HK-2 (cell line): ENCODE measurements at regions not wholly inside any gene's neighbourhood (a gene's known extent, or its start where the extent isn't known, plus 50 kb on each side); places are given as distances from the start of the nearest gene placed in this dataset.

Experiments
- DNase-seq: peaks from one replicate; pipeline ENCODE4 v3.0.0-alpha.2; 2018; ENCODE audit not compliant: unreplicated experiment

DNA sequence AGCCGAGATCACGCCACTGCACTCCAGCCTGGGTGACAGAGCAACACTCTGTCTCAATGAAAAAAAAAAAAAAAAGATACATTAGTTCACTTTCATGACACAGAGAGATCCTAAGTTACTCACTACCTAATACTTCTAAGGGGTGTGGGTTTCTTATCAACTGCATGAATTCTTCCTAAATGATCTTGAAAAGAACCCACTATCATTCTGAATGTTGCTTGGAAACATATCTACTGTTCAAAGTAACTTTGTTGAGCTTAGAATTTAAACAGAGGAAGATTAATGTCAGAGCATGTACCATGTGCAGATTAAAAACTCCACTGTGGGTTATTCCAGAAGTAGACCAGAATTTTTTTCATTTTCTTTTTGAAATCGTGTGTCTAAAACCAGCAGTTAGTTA lies 241.5 kb downstream of the LTN1 start:
- DNase-seq: no peak

DNA sequence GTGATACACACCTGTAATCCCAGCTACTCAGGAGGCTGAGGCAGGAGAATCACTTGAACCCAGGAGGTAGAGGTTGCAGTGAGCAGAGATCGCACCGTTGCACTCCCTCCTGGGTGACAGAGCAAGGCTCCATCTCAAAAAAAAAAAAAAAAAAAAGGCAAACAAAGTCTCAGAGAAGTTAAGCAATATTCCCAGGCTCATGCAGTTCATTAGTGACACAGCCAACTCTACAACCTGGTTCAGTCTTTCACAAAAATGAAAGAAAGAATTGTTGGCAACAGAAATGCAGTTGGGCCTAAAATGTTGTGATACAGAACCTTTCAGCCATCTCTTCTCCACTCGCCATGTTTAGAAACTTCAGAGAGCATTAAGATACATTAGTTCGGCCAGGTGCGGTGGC lies 242.1 kb downstream of the LTN1 start:
- DNase-seq: no peak

DNA sequence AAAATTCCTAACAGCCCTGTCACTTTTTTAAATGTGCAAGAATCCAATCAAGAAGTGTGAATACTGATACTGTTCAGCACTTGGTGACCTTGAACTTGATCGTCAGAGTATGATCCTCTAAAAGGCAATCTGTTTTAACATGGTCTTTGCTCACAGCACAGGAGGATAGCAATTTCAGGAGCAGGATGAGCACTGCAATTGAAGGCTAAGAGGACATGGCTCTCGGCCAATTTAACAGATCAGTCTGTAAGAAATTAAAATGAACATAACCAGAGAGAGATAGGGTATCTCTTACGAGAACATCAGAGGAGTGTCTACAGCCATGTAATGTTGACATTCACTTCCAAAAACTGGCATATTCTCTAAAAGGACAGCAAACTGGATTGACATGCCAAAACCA lies 243.1 kb downstream of the LTN1 start:
- DNase-seq: no peak

DNA sequence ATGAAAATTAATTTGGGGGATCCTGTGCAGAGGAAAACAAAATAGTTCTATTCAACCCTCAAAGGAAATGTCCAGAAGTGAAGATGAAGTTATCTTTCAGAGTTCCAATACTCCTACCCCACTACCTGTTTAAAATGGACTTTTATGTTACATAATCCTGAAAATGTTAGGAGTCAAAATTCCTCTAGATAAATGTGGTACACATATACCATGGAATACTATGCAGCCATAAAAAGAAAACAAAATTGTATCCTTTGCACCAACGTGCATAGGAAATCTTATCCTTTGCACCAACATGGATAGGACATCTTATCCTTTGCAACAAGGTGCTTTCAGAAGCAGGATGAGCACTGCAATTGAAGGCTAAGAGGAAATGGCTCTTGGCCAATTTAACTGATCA lies 245.2 kb downstream of the LTN1 start:
- DNase-seq: no peak

- no peak for DNase-seq
Measured at GRCh38 chr21:28746166-28746565, 246.5 kb downstream of the LTN1 start.

- DNase-seq: peak; percentile 56
Measured at GRCh38 chr21:28745131-28746016, 247.3 kb downstream of the LTN1 start.

DNA sequence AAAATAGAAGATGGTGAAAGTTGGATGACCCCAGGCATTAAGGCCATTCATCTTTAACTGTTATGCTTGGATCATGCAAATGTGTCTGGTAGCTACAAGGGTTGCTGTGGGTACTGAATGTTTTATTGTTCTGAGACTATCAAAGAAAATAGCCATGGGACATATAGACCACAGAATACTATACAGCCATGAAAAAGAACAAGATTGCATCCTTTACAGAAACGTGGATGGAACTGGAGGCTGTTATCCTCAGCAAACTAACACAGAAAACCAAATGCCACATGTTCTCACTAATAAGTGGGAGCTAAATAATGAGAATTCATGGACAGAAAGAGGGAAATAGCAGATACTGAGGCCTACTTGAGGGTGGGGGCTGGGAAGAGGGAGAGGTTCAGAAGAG lies 249.0 kb downstream of the LTN1 start:
- no peak for DNase-seq

DNA sequence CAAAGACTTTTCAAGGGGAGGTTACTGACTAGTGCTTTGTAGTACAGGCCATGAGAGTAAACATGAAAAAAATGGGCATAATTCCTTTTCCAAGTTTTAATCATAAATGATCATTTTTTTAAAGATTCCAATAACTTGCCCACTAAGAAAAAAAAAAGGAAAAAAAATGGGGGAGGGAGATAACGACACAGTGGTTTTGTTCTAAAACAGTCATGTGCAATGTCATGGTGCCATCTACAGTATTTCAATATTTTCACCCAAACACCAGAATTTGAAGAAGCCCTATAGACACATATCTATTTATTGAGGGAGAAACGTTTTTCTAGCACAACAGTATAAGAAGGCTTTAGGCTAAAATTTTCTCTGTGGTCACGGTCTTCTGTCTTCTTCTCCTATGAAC lies 250.2 kb downstream of the LTN1 start:
- no peak for DNase-seq

DNA sequence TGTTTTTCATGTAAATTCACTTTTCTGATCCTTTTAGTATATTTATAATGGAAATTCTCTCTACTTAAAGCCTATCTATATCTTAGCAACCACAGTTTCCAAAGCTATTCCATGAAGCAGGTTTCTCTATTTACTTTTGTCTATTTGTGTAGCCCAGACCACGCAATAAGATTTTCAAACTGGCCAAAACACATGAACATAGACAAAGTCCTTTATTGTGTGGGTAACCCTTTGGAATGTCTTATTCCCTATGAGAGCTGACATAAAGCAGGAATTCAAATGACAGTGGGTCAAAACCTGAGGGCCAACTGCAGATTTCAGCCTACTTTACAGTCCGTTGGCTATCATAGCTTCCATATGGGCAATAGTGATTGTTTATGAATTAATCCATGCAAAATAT lies 252.6 kb downstream of the LTN1 start:
- no peak for DNase-seq

GRCh38 chr21:28738882-28739281 lies 253.8 kb downstream of the LTN1 start:
- DNase-seq: no peak

GRCh38 chr21:28738420-28738704 lies 254.3 kb downstream of the LTN1 start:
- DNase-seq: no peak

DNA sequence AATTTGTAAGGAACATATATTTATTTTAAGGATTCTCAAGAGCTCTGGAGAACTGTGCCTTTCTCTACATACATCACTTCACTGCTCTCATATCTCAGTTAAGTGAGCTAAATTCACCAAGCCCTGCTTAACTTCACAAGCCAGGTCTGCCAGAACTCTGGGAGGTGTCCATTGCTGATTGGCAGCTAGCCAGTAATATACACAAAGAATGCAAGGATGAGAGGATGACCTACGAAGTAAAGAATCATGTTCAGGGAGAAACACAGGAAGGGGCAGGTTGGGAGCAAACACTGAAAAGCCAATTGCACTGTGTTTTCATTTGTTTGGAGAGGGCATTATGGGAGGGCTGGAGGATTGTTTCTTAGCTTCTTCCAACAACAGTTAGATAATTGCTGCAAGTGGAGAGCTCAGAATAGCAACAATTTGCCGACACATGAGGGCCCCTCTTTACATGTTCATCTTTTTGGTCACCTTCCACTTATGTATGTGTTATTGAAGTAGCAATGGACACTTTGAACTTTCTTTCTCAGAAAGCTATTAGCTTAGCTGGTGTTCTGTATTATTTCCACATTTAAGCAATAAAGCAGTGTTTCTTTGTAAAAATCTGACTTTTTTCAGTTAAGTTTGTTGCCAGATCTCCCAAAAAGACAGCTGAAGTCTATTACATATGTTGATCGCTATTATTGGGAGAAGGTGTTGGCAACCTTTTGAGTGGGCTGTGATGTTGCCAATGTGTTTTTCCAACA lies 254.8 kb downstream of the LTN1 start:
- DNase-seq: no peak

DNA sequence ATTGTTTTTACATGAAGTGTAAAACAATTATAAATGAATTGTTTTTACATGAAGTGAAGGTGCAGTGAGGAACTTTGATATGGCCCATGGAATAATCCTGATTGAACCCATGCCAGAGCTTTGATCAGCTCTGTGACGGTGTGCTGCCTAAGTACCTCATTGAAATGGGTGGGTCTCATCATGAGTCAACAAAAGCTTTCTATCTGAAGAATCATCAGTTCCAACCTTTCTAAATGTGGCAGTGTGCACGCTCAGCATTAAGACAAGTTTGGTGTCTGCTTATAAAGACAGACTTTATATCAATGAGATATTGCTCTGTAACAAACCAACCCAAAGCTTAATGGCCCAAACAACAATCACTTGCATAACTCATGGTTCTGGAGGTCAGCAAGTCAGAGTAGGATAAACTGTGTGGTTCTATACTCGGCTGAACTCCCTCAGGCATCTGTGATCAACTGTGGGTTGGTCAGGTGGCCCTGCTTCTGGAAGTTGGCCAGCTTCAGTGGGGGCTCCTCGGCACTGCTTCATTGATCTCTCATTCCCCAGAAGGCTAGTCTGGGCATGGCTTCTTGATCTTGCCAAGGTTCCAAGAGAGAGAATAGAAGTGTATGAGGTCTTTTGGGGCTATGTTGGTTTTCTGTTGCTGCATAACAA lies 258.0 kb downstream of the LTN1 start:
- no peak for DNase-seq

DNA sequence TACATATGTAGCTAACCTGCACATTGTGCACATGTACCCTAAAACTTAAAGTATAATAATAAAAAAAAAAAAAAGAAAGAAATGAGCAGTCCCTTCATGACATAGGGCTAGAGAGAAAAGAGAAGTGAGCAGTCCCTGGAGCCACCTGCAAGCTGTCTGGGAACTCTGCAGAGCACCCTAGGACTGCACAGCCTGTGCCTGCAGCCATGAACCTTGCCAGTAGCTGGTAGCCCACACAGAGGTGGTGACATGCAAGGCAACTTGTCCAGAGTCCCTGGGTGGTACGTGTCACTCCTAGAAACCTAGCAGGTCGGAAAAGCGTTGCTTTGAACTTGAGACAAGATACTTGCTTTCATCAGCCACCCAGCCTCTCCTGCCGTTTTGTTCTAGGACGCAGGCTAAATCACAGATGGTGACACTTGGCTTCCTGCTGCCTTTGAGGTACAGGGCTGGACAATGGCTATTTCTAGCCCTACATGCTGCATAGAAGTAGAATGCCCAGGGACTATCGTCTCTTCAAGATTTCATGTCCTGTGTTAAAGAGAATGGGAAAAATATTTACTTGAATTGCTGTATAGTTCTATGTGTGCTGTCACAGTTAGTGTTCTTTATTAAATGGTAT lies 260.9 kb downstream of the LTN1 start:
- DNase-seq: no peak

- DNase-seq: no peak
Measured at GRCh38 chr21:28729887-28730286, 262.8 kb downstream of the LTN1 start.

DNA sequence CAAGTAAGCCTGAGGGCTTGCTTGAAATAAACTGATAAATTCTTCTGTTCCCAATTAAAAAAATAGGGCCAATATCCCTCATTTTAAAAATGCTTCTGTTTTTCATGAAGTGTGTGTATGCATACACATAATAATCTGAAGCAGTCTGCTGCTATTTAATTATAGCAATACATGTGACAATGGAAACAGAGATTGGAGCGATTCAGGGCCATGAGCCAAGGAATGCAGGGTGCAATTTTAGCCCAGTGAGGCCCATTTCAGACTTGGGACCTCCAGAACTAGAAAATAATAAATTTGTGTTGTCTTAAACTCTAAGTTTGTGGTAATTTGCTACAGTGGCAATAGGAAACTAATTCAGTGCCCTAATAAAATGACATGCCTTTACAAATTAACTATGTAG lies 264.9 kb downstream of the LTN1 start:
- DNase-seq: no peak

DNA sequence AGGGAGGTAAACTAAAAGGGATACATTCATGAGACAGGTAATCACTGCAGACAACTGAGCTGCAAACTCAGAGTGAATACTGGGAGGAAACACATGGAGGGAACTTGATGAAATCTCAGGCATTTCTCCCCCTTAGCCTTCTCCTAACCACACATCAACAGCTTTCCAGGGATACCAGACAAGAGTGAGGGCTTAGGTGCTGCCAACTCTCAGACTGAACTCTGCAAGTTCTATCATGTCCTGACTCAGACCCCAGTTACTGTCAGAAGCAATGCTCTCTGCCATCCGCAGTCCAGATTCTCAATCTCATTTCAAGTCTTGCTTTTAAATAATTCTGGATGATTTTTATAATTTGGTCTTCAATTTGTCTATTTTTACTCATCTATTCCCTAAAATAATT lies 267.3 kb downstream of the LTN1 start:
- no peak for DNase-seq

- no peak for DNase-seq
Measured at GRCh38 chr21:28723646-28724045, 269.0 kb downstream of the LTN1 start.

DNA sequence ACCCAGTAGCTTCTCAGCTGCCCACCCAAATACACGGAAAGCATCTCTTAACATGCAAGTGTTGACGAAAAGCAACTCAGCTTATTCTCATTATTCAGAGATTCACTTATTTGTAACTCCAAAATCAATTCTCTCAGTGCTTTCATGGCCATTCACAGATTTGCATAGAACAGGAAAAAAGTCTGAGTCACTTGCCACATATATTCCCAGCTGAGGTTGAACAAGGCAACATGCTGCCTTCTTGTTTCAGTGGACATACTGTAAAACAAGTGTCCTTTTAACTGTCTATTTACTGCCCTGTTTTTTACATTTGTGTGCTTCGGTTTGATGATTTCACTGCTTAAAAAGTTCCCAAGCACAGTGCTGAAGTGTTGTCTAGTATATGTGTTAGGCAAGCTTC lies 273.0 kb downstream of the LTN1 start:
- no peak for DNase-seq

- DNase-seq: no peak
Measured at GRCh38 chr21:28714777-28715464, 277.8 kb downstream of the LTN1 start.

GRCh38 chr21:28712411-28712810 lies 280.3 kb downstream of the LTN1 start:
- DNase-seq: no peak

GRCh38 chr21:28705616-28706015 lies 287.1 kb downstream of the LTN1 start:
- no peak for DNase-seq
